ENCODE measurements at regions not wholly inside any gene's neighbourhood (a gene's known extent, or its start where the extent isn't known, plus 50 kb on each side); places are given as distances from the start of the nearest gene placed in this dataset.
A peak's percentile ranks its signal among the peaks of the same experiment; 100 is the strongest.
"Not testable (repeated sequence)": the region's sequence is repeated elsewhere in the genome, so short reads cannot be mapped to it uniquely, and the experiment has no call there.

DNA sequence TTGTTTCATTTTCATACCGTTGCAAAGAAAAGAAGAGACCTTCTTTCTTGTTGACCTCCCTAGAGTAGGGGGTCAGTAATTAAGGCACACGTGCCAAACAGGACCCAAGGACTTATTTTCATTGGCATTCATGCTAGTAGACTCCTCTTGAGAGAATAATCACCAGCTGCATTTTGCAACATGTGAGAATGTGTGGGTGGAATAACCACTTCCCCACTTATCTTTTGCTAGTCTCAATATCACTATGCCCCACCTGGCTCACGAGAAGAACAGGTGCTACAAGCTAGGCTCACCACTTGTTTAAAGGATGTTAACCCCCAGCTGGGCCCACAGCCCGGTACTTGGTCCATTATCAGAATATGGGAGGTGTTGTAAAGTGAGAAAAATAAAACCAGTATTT, 460.7 kb upstream of the MEF2C start:
- no peak for DNase-seq (ENCODE audit: low read depth, low spot score)
- H3K27ac ChIP-seq = no peak overlapping the region

DNA sequence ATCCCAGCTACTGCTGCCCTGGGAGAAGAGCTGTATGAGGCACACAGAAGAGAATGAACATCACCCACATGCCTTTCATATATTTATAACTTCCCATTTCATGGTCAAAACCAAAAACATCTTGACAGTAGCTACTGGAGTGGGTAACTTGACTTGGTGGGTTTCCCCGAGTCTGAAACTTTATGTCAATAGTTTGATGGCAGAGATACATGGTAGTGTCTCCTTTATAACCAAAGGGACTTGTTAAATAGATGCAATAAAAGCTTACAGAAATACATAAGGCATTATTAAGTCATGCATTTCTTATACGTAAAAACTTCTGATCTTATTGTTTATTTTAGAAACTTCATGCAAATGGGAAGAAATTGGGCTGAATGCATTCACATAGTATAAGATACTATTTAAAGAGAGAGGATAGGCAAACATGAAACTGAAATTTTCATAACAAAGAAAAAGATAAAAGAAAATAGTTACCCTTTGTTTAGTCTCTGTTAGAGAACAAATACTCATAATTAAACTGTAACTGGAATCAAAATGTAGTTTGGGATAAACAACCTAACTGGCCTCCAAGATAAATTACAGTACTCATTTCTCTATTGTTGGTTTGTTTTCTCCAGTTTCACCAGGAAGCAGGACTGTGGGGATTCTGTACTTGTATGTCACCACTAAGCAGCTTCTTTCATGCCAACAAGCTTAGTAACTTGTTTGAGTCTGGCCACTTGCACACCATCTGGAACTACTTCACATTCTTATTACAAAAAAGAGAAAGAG, 459.3 kb upstream of the MEF2C start:
- H3K27ac ChIP-seq = no peak overlapping the region
- DNase-seq (ENCODE audit: low read depth, low spot score) = no peak

- no peak for DNase-seq (ENCODE audit: low read depth, low spot score)
- H3K27ac ChIP-seq = no peak overlapping the region
These were observed 456.0 kb upstream of the MEF2C start for GRCh38 chr5:89338935-89339334.

DNA sequence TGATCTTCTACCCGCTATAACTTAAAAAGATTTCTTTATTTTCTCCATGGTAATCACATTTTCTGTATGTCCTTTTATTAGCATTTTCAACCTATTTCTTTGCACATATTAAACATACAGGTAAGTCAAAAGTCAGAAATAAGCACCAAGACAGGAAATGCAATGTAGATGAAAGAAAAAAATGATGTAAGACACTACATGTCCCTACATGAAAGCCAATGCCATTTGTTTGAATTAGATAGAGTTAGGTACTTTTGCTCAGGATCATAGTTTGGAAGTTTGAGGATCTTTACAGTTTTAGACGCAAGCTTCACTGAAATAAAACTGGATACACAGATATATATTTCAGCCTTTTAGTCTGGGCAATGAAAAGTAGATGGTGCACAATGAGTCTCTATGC, 453.1 kb upstream of the MEF2C start:
- peak overlapping the region; percentile 6 for H3K27ac ChIP-seq
- DNase-seq (ENCODE audit: low read depth, low spot score) = no peak

DNA sequence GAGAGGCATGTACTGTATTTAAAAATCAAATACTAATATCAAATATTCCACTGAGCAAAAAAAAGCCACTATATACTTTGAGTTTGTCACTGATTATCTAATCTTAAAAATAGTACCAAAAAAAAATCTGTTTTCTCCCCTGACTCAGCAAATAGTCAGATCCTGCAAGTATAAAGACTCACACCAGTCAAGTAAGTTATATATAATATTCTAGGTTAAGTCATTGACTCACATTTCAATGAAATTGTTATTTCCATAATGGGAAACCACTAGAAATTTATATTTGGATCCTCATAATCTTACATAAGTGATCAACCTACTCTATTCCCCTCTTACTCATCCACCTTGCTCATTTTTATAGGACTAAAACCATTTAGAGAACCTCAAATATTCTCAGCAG, 447.2 kb upstream of the MEF2C start:
- DNase-seq (ENCODE audit: low read depth, low spot score) = no peak
- no peak overlapping the region for H3K27ac ChIP-seq

GRCh38 chr5:89327608-89328007, 444.6 kb upstream of the MEF2C start:
- no peak overlapping the region for H3K27ac ChIP-seq
- no peak for DNase-seq (ENCODE audit: low read depth, low spot score)

DNA sequence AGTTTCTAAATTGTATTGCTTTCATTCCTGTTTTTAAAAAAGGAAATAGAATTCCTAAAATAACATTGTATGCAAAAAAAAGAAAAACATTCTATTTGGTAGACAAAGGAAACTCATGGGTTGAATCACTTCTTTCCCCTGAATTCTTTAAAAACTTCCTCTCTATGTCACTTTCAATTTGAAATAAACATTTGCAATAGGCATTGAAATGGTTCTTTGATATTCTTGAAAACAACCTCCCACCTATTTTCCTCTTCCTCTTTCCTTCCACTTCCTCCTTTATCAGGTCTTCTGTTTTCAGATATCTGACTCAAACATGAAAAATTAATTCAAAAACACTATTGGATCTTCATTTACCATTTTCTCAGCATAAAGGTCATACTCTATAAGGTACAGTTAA, 442.0 kb upstream of the MEF2C start:
- no peak overlapping the region for H3K27ac ChIP-seq
- DNase-seq (ENCODE audit: low read depth, low spot score) = no peak

- no peak overlapping the region for H3K27ac ChIP-seq
- no peak for DNase-seq (ENCODE audit: low read depth, low spot score)
These were observed 437.7 kb upstream of the MEF2C start for GRCh38 chr5:89320421-89321277.

DNA sequence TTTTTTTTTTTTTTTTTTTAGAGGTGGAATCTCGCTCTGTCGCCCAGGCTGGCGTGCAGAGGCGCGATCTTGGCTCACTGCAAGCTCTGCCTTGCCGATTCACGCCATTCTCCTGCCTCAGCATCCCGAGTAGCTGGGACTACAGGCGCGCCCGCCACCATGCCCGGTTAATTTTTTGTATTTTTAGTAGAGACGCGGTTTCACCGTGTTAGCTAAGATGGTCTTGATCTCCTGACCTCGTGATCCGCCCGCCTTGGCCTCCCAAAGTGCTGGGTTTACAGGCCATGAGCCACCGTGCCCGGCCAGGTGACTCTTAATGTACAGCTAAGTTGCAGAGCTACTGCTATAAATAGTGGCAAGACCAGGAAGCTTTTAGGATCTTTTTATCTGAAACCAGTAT, 434.9 kb upstream of the MEF2C start:
- not testable (repeated sequence) for H3K27ac ChIP-seq; DNase-seq (ENCODE audit: low read depth, low spot score)

DNA sequence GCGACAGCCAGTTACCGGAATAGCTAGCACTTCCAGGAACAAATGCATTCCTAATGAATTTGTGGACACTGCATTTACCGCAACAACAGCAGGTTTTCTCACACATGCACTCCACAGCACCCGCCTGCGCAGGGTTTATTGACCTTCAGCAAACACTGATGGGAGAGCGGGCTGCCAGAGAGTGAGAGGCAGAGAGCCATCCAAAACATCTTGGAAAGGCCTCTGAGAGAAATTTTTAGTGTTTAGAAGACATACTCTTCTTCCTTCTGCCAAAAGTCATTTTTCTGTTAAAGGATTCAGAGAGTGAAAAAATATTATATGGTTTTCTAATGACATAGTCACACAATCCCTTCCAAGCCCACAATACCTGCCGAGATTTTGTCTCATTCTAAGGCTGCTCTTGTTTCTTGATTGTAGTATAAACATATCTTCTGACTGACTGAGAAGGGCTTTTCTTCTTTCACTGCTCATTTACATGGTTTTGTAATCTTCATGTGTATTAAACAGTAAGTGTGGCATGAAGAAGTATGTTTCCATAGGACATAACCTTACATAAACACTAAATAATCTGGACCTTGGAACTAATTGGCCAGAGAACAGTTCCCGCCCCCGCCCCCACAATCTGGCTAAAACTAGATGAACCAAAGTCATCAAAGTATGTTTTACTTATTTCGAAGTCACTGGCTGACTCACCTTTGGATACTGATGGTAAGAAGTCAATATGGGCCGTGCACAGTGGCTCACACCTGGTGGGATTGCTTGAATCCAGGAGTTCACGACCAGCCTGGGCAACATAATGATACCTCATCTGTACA, 432.5 kb upstream of the MEF2C start:
- peak overlapping the region; percentile 81 for H3K27ac ChIP-seq

GRCh38 chr5:89313804-89314588, 431.0 kb upstream of the MEF2C start:
- peak overlapping the region; percentile 81 for H3K27ac ChIP-seq
- peak; percentile 66 for DNase-seq (ENCODE audit: low read depth, low spot score)

More for the DNA sequence above, 432.5 kb upstream of the MEF2C start:
- DNase-seq (ENCODE audit: low read depth, low spot score) = no peak

GRCh38 chr5:89313044-89313443, 430.1 kb upstream of the MEF2C start:
- peak; percentile 79 for DNase-seq (ENCODE audit: low read depth, low spot score)

GRCh38 chr5:89309268-89309667, 426.3 kb upstream of the MEF2C start:
- no peak overlapping the region for H3K27ac ChIP-seq
- no peak for DNase-seq (ENCODE audit: low read depth, low spot score)

More at GRCh38 chr5:89313044-89313443, 430.1 kb upstream of the MEF2C start:
- H3K27ac ChIP-seq = peak overlapping the region; percentile 81

DNA sequence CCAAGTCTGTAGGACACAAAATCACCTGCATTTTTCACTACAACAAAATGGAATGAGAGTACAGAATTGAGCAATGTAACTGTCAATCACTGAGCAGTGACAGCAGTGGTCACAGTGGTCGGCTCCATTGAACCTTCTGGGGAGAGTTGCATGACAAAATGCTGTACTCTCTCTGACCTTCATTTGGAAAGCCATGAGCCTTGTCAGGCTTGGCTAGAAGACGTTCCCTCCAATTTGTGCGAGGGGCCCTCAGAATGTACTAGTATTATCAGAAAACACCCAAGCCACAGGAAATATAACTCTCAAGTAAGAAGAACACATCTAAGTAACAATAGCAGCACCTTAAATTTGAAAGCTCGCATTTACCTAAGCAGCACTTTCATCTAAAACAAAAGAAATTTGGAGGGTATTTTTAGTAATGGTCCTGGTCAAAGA, 425.6 kb upstream of the MEF2C start:
- no peak overlapping the region for H3K27ac ChIP-seq
- DNase-seq (ENCODE audit: low read depth, low spot score) = no peak

GRCh38 chr5:89307972-89308371, 425.0 kb upstream of the MEF2C start:
- H3K27ac ChIP-seq = no peak overlapping the region
- DNase-seq (ENCODE audit: low read depth, low spot score) = no peak

DNA sequence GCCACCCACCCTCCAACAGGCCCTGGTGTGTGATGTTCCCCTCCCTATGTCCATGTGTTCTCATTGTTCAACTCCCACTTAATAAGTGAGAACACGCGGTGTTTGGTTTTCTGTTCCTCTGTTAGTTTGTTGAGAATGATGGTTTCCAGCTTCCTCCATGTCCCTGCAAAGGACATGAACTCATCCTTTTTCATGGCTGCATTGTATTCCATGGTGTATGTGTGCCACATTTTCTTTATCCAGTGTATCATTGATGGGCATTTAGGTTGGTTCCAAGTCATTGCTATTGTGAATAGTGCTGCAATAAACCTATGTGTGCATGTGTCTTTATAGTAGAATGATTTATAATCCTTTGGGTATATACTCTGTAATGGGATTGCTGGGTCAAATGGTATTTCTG, 424.2 kb upstream of the MEF2C start:
- DNase-seq (ENCODE audit: low read depth, low spot score); H3K27ac ChIP-seq: not testable (repeated sequence)

DNA sequence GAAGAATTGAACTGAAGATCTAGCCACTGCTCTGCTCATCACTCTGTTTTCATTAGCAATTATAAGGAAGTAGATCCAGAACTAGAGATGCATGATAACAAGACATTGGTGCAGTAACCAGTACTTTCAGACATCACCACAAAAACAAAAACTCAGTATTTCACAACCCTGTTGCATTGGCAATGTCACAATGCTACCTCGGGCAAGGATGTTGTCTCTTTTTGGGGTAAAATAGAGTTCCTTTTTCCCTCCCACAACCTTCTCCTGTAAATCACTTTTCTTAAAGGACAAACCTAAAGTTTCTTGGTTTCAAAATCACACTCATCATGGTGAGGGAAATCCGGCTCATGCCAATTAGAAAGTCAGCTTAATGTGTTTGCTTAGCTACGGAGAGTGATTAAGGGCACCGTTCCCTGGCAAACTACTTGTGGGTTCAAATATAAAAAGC, 420.1 kb upstream of the MEF2C start:
- no peak overlapping the region for H3K27ac ChIP-seq
- DNase-seq (ENCODE audit: low read depth, low spot score) = no peak

GRCh38 chr5:89302102-89302891, 419.3 kb upstream of the MEF2C start:
- DNase-seq (ENCODE audit: low read depth, low spot score) = no peak
- H3K27ac ChIP-seq = no peak overlapping the region
